Activated CD4-positive, alpha-beta memory T cell treated with anti-CD3 and anti-CD28 coated beads for 36 hours (primary cell): ENCODE measurements at regions not wholly inside any gene's neighbourhood (a gene's known extent, or its start where the extent isn't known, plus 50 kb on each side); places are given as distances from the start of the nearest gene placed in this dataset.
"Not testable (repeated sequence)": the region's sequence is repeated elsewhere in the genome, so short reads cannot be mapped to it uniquely, and the experiment has no call there.

Experiments
- CTCF ChIA-PET: fragments of 350-600 bp; sonication (Branson Sonifier 250); formaldehyde crosslinking; loops from one replicate; lab custom pipeline; 2021; ENCODE audit warnings: antibody characterized with exemption, inconsistent platforms; lab: Charles Lee
- POLR2A ChIA-PET: fragments of 350-600 bp; sonication (Branson Sonifier 250); formaldehyde crosslinking; loops from one replicate; lab custom pipeline; 2021; ENCODE audit warnings: antibody characterized with exemption; lab: Charles Lee
- DNase-seq: peaks from one replicate; pipeline ENCODE4 v3.0.0-alpha.2; 2020
- H3K27ac Mint-ChIP-seq: one replicate; pipeline ENCODE4 v1.8.0; 2021; ENCODE audit warnings: mixed read lengths
- H3K27me3 Mint-ChIP-seq: one replicate; pipeline ENCODE4 v1.8.0; 2021; ENCODE audit warnings: mixed read lengths
- H3K36me3 Mint-ChIP-seq: one replicate; pipeline ENCODE4 v1.8.0; 2021; ENCODE audit warnings: mixed read lengths
- H3K4me1 Mint-ChIP-seq: one replicate; pipeline ENCODE4 v1.8.0; 2021; ENCODE audit warnings: low read depth, mixed read lengths
- H3K4me3 Mint-ChIP-seq: one replicate; pipeline ENCODE4 v1.8.0; 2021; ENCODE audit warnings: mild to moderate bottlenecking, mixed read lengths
- H3K9me3 Mint-ChIP-seq: one replicate; pipeline ENCODE4 v1.8.0; 2021; ENCODE audit warnings: mixed read lengths
- intact Hi-C: fragments of 100-400 bp; cut with micrococcal nuclease; formaldehyde crosslinking; loops from one replicate; pipeline ENCODE4 v1.15.1; 2023

- intact Hi-C loops = no loop called here
These were observed 267.1 kb downstream of the KLF5 start for GRCh38 chr13:73325723-73326558.

DNA sequence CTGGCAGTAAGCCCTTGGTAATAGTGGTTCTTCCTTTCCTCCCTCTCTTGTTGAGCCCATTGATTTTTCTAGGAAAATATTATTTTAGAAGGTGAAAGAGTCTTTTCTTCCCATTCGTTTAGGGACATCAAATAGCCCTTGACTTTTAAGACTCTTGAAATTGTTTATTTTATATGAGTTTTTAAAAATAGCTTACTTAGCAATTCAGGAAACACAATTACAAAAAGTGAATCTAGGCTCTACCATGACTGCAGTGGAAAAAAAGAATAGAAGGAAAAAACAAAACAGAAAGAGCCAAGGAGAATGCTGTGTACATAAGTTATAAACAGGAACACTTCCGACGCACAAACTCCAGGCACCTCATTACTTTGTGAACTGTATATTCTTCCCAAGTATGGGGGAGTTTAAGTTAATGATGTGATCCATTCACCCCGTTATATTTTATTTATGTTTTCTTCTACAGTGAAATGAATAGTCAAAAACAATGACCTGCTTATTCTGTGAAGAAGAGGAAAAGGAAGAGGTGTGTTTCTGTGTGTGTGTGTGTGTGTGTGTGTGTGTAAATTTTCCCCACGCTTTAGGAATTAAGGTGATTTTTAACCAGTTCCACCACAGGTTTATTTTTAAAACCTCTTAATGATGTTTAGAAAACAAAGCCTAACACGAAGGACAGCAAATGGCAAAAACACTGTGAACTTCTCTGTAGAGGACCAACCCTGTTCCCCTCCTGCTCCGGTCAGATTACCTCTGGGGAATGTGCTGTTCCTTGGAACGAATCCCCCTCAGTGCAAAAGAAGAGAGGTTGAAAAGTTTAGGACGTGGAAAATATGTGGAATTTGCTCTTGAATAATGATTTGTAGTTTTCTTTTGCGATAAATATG is 266.3 kb downstream of the KLF5 start:
- no peak for DNase-seq
- Mint-ChIP-seq H3K4me3 (no peak overlapping the region), H3K4me1 (peaks cover 4% of the 10 kb centered on the region), H3K9me3 (no peaks in the 10 kb centered on the region), H3K27me3 (peaks cover 2% of the 10 kb centered on the region), H3K36me3 (no peaks in the 10 kb centered on the region), H3K27ac (no peak overlapping the region)
- CTCF ChIA-PET = interaction anchor here (0.6 to 1.2 kb wide), 2 partner anchors 98 to 105 kb away, joined by 3 read pairs; no protein-coding TSS in a partner anchor
- POLR2A ChIA-PET = no interaction called here
- intact Hi-C loops = no loop called here

More at GRCh38 chr13:73325723-73326558, 267.1 kb downstream of the KLF5 start:
- CTCF ChIA-PET = interaction anchor here (1.2 kb wide), 1 partner anchor 97 kb away, joined by 3 read pairs; no protein-coding TSS in a partner anchor
- Mint-ChIP-seq H3K27ac (no peak overlapping the region), H3K36me3 (no peaks in the 10 kb centered on the region), H3K27me3 (peaks cover 2% of the 10 kb centered on the region), H3K9me3 (no peaks in the 10 kb centered on the region), H3K4me3 (no peak overlapping the region), H3K4me1 (peaks cover 1% of the 10 kb centered on the region)
- no peak for DNase-seq
- POLR2A ChIA-PET = no interaction called here

DNA sequence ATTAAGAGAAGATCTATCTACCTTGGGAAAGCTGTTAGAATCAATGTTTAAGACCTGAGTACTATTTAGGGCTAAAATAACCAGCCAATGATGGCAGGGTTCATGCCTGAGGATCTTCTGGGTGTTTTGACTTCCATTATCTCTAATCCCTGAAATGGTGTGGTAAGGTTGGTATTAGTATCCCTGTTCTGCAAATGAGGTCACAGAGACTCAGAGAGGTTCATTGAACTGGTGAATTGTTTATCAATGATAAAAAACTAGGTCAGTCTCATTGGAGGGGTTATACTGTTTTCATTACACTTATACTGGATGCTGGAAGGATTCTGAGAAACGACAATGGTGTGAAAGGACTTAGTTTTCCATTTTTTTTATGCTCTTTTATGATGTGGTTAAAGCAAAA is 264.8 kb downstream of the KLF5 start:
- H3K27ac Mint-ChIP-seq = no peak overlapping the region
- intact Hi-C loops = no loop called here
- peaks cover 1% of the 10 kb centered on the region for H3K27me3 Mint-ChIP-seq
- no peaks in the 10 kb centered on the region for H3K36me3 Mint-ChIP-seq
- peaks cover 4% of the 10 kb centered on the region for H3K4me1 Mint-ChIP-seq
- H3K4me3 Mint-ChIP-seq = no peak overlapping the region
- ChIA-PET CTCF (no interaction called here), POLR2A (no interaction called here)
- DNase-seq = no peak
- no peaks in the 10 kb centered on the region for H3K9me3 Mint-ChIP-seq

GRCh38 chr13:73321043-73321442 is 262.2 kb downstream of the KLF5 start:
- Mint-ChIP-seq H3K27me3 (no peaks in the 10 kb centered on the region), H3K36me3 (no peaks in the 10 kb centered on the region), H3K4me3 (no peak overlapping the region), H3K9me3 (no peaks in the 10 kb centered on the region), H3K4me1 (peaks cover 4% of the 10 kb centered on the region), H3K27ac (no peak overlapping the region)
- intact Hi-C loops = no loop called here
- ChIA-PET CTCF (no interaction called here), POLR2A (no interaction called here)
- DNase-seq = no peak

GRCh38 chr13:73317140-73317539 is 258.3 kb downstream of the KLF5 start:
- intact Hi-C loops = no loop called here
- CTCF ChIA-PET = no interaction called here
- Mint-ChIP-seq H3K4me1 (peaks cover 4% of the 10 kb centered on the region), H3K27me3 (no peaks in the 10 kb centered on the region), H3K4me3 (no peak overlapping the region), H3K36me3 (peaks cover 5% of the 10 kb centered on the region), H3K27ac (no peak overlapping the region), H3K9me3 (peaks cover 23% of the 10 kb centered on the region)
- POLR2A ChIA-PET = no interaction called here
- no peak for DNase-seq

DNA sequence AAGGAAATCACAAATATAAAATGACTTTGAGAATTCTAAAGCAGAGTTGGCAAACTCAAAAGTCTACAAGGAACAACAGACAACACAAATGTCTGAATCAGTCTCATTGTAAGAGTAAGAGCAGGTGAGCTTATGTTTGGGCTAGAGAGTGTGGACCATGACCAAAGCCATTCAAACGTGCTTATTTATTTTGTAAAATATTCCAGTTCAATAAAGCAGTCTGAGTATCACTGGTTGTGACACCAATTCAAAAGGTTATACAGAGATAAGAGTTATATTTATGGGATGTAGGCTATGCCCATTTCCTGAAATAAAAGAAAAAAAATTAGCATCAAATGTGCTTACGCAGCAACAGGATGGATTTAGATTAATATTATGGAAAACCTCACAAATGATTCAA is 251.6 kb downstream of the KLF5 start:
- CTCF ChIA-PET = no interaction called here
- no peak for DNase-seq

GRCh38 chr13:73307481-73307880 is 248.7 kb downstream of the KLF5 start:
- Mint-ChIP-seq H3K27ac (no peak overlapping the region), H3K4me1 (peaks cover 13% of the 10 kb centered on the region), H3K27me3 (peaks cover 2% of the 10 kb centered on the region), H3K4me3 (no peak overlapping the region), H3K9me3 (peaks cover 5% of the 10 kb centered on the region), H3K36me3 (peaks cover 1% of the 10 kb centered on the region)
- CTCF ChIA-PET = no interaction called here
- POLR2A ChIA-PET = no interaction called here
- intact Hi-C loops = no loop called here
- no peak for DNase-seq

More for the DNA sequence above, 251.6 kb downstream of the KLF5 start:
- peaks cover 5% of the 10 kb centered on the region for H3K36me3 Mint-ChIP-seq
- no peak overlapping the region for H3K27ac Mint-ChIP-seq
- intact Hi-C loops = no loop called here
- H3K27me3 Mint-ChIP-seq = peaks cover 2% of the 10 kb centered on the region
- H3K9me3 Mint-ChIP-seq = peaks cover 24% of the 10 kb centered on the region
- POLR2A ChIA-PET = no interaction called here
- no peak overlapping the region for H3K4me3 Mint-ChIP-seq
- no peaks in the 10 kb centered on the region for H3K4me1 Mint-ChIP-seq

DNA sequence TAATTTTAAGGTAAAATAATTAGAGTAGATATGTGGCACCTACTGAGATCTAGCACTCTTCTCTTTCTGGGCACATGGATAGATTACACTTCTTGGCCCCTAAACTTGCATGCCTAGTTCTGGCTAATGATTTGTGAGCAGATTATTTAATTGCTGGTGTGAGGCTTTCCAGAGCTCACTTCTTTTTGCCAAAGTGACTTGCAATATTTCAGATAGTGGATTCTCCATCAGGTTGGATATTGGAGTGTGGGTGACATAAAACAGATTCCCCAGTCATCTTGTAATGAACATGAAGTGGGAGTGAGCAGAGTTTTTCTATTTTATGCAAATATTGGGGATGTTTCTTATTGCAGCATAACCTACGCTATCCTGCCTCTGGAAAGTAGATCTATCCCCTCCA is 247.9 kb downstream of the KLF5 start:
- Mint-ChIP-seq H3K4me3 (no peak overlapping the region), H3K27ac (no peak overlapping the region), H3K4me1 (peaks cover 13% of the 10 kb centered on the region), H3K36me3 (no peaks in the 10 kb centered on the region), H3K27me3 (peaks cover 2% of the 10 kb centered on the region), H3K9me3 (peaks cover 2% of the 10 kb centered on the region)
- DNase-seq = no peak
- intact Hi-C loops = no loop called here
- CTCF ChIA-PET = no interaction called here
- POLR2A ChIA-PET = no interaction called here

DNA sequence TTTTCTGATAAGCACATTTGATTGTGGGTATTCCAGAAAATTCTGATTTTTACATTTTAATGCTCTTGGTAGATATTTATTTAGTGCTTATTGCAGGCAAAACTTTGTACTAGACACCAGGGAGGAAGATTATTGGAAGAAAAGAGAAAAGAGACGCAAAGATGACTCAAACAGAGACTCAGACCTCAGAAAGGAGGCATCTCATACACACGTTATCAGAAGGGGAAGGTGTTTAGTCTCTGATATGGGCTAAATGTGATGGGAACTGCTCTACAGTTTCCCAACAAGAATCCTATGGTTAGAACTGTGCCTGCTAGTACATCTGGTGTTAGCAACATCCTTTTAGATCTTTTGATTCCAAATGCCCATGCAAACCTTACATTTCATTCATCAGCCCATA is 245.6 kb downstream of the KLF5 start:
- Mint-ChIP-seq H3K27me3 (peaks cover 2% of the 10 kb centered on the region), H3K4me3 (no peak overlapping the region), H3K36me3 (no peaks in the 10 kb centered on the region), H3K4me1 (peaks cover 13% of the 10 kb centered on the region), H3K27ac (no peak overlapping the region), H3K9me3 (peaks cover 2% of the 10 kb centered on the region)
- ChIA-PET POLR2A (no interaction called here), CTCF (no interaction called here)
- no peak for DNase-seq
- intact Hi-C loops = loop anchor here (1.0 to 5.0 kb wide), 4 partner anchors 74 to 413 kb away; no protein-coding TSS in a partner anchor

- no peak overlapping the region for H3K4me3 Mint-ChIP-seq
- peaks cover 13% of the 10 kb centered on the region for H3K4me1 Mint-ChIP-seq
- no peak overlapping the region for H3K27ac Mint-ChIP-seq
- peak; percentile 75 for DNase-seq
- H3K27me3 Mint-ChIP-seq = peaks cover 2% of the 10 kb centered on the region
- ChIA-PET CTCF (no interaction called here), POLR2A (no interaction called here)
- intact Hi-C loops = loop anchor here (1.0 to 5.0 kb wide), 6 partner anchors 31 to 440 kb away; no protein-coding TSS in a partner anchor
- peaks cover 2% of the 10 kb centered on the region for H3K9me3 Mint-ChIP-seq
- no peaks in the 10 kb centered on the region for H3K36me3 Mint-ChIP-seq
These were observed 245.0 kb downstream of the KLF5 start for GRCh38 chr13:73303851-73304250.

GRCh38 chr13:73301622-73302021 is 242.8 kb downstream of the KLF5 start:
- H3K27ac Mint-ChIP-seq, H3K9me3 Mint-ChIP-seq, DNase-seq, POLR2A ChIA-PET, H3K27me3 Mint-ChIP-seq, H3K36me3 Mint-ChIP-seq, H3K4me3 Mint-ChIP-seq: not testable (repeated sequence)
- CTCF ChIA-PET = interaction anchor here (0.6 kb wide), 1 partner anchor 160 kb away, joined by 4 read pairs; no protein-coding TSS in a partner anchor
- intact Hi-C loops = loop anchor here (2.0 to 5.0 kb wide), 2 partner anchors 33 to 416 kb away; no protein-coding TSS in a partner anchor
- H3K4me1 Mint-ChIP-seq = peaks cover 13% of the 10 kb centered on the region
